Stimulated activated CD4-positive, alpha-beta T cell treated with anti-CD3 and anti-CD28 coated beads, Interleukin-4, amount 100 ng/mL, for 24 hours (primary cell): ENCODE measurements at regions not wholly inside any gene's neighbourhood (a gene's known extent, or its start where the extent isn't known, plus 50 kb on each side); places are given as distances from the start of the nearest gene placed in this dataset.
A peak's percentile ranks its signal among the peaks of the same experiment; 100 is the strongest.

Experiments used
- DNase-seq: peaks from one replicate; pipeline ENCODE4 v3.0.0-alpha.2; 2020

GRCh38 chr12:89895101-89895500, 186.5 kb upstream of the ATP2B1 start:
- DNase-seq: no peak

GRCh38 chr12:89893972-89894706, 185.5 kb upstream of the ATP2B1 start:
- DNase-seq: no peak

DNA sequence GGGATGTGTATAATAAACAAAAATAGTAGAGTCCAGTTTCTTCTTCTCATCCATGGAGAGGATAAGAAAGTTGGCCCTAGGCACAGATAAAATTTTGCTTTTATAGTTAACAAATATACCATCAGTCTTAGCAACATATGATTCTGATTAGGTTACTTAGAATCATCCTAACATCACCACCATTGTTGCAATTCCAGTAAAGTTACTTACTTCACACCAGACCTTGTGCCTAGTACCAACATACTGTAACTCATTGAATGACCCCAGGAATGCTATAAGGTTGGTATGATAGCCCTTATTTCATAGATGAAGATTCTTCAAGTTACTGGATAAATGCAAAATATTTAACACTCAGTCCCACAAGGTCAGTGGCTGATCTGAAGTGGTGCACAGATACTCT, 183.8 kb upstream of the ATP2B1 start:
- DNase-seq: no peak

- no peak for DNase-seq
These were observed 183.3 kb upstream of the ATP2B1 start for GRCh38 chr12:89891933-89892332.

DNA sequence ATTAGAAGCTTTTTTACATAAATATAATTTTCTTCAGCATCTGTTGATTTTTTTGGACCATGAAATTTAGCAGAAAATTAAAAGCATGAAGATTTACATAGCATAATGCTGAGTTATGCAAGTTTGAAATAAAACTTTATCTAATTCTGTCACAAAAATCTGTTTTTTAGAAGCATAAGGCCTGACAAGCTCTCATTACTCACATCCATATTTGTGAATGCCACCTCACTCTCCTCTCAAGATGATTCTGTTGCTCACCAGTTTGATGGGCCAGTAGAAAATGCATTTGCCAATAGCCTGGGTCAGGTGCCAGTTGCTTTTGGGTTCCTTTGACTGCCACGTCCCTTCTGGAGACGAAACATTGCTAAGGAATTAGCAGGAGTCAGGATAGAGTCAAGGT, 181.5 kb upstream of the ATP2B1 start:
- DNase-seq: no peak

DNA sequence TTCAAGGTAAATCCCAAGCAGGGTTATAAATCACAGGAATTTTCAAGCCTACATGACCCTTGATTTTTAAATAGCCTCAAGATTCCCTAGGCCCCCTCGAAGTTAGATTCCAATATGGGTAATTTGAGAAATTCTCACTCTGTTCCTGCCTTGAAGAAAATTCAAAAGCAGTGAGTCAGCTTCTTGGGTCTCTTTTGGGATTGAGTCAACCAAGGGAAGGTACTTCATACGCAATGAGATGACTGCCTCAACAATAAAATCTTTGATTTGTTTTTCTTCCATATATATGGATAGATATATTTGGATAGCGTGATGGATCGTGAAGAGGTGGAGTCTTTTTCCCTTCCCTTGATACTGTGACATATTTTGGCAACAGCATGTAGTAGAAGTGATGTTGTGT, 180.4 kb upstream of the ATP2B1 start:
- DNase-seq: no peak

DNA sequence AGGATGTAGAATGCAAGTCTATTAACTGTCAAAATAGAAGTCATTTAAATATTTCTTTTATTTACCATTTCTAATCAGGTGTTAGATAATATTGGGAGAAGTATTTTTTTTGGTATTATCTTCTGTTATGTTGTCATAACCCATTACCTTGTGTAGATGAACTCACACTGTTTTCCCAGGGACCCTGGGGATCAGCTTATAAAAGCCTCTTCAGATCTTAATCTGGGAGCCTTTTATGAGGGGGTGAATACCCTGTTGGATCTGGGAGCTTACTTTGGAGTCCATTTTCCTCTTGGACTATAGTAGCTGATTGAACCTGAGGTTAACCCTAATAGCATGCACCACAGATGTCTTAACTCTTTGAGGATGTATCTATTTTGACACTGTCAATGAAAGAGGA, 176.3 kb upstream of the ATP2B1 start:
- DNase-seq: no peak

DNA sequence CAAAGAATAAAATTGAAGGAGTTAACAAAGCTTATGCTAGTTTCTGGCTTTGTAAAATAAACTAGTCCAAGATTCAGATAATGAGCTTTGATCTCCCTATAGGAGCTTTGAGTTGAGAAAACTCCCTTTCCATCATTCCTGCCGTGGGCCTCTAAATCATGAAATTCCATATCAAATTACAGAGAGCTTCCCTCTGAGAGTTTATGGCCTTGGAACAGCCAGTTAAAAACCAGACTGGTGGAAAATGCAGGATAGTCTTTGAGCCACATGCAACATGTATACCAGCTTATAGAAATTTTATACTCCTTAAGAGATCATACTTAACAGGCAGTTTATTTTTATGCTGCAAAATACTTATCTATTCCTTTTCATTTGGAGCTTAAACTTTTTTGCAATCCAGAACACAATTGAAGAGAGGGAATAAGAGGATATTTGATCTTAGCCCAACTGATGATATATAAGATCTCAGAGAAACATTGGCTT, 175.8 kb upstream of the ATP2B1 start:
- DNase-seq: no peak

DNA sequence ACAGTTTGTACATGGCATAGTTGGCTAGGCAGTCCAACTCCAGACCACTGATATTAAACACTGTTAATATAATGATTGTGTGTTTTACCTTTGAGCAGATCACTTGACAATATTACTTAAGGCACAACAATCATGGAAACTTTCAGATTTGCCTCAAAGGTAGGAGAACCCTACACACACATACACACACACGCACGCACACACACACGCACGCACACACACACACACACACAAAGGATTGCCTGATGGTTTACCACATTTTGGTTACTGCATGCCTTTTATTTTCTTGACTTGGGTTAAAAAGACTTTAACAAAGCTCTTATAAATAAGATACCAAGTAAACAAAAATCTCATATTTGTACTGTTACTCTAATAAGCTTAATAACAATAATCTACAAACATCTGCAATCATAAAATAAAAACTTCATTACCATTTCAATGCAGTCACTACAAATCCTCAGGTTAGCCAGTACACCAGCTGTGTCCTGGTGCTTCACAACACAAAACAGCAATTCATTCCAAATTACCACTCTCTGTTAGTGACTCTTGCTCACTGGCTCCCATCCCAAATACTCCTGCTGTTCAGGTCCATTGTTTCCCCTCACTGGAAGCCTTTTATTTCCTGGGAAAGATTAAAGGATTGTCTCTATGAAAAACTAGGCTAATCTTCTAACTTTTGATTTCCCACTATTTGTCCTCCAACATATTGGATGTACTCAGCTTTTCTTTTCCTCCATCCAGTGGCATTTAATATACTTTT, 175.2 kb upstream of the ATP2B1 start:
- DNase-seq: no peak

GRCh38 chr12:89882792-89883191, 174.2 kb upstream of the ATP2B1 start:
- no peak for DNase-seq

DNA sequence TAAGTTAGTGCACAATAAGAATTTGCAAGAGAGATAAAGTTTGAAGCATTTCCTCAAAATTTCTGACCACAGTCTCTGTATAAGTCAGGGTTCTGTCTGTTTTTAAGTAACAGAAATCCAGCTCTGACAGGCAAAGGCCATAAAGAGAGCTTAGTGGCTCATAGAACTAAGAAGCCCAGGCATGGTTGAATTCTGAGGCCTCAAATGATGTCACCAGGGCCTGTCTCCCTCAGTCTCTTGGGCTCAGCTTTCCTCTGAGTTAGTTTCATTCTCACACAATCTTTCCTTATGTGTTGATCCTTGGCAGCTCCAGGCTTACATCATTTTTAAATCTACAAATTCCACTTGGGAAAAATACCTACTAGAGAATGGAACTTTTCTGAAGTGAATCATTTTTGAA, 173.4 kb upstream of the ATP2B1 start:
- peak; percentile 17 for DNase-seq

DNA sequence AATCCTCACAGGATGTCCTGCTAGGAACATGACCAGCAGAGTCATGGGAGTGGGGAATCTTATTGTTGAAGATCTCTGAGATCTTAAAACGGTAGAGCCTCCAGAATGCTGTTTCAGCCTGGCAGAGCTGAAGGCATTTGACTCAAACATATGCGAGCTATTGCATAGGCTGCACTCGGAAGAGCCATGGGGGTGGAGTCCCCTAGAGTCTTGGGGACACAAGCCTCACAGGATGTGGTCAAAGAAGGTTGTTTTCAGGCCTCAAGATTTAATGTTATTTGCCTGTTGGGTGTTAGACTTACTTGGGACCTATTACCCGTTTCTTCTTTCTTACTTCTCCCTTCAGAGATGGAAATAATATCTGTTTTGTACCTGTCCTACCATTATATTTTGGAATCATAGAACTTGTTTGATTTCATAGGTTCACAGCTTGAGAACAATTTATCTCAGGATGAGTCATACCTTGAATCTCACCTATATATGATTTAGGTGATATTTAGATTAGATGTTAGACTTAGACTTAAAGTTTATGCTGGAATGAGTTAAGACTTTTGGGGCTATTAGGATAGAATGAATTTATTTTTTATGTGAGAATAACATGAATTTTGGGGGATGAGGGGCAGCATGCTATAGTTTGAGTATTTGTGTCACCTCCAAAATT, 172.2 kb upstream of the ATP2B1 start:
- DNase-seq: peak; percentile 29

GRCh38 chr12:89879766-89880165, 171.1 kb upstream of the ATP2B1 start:
- DNase-seq: no peak

- DNase-seq: no peak
These were observed 170.3 kb upstream of the ATP2B1 start for GRCh38 chr12:89878950-89879349.

- DNase-seq: no peak
These were observed 169.7 kb upstream of the ATP2B1 start for GRCh38 chr12:89878327-89878726.

DNA sequence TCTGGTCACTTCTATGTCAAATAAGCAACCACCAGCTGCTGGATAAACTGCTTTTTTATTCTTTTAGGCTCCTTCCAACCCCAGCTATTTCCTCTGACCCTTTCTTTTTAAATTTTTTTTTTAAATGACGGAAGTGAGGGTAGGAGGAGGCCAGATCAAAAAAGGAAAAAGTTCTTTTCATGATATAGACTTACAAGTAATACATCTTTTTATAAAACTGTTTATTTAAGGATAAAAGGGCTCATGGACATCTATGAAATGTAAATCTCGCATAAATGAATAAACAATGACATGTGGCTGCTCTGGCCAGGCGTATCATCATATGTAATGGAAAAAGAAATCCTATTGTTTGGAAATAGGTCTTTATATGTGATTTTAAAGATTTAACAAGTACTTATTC, 169.0 kb upstream of the ATP2B1 start:
- DNase-seq: no peak

GRCh38 chr12:89877136-89877535, 168.5 kb upstream of the ATP2B1 start:
- DNase-seq: no peak

- no peak for DNase-seq
These were observed 167.2 kb upstream of the ATP2B1 start for GRCh38 chr12:89875809-89876208.

- no peak for DNase-seq
These were observed 166.6 kb upstream of the ATP2B1 start for GRCh38 chr12:89875225-89875624.

GRCh38 chr12:89874146-89874545, 165.5 kb upstream of the ATP2B1 start:
- DNase-seq: no peak

GRCh38 chr12:89873745-89874144, 165.1 kb upstream of the ATP2B1 start:
- no peak for DNase-seq

- DNase-seq: no peak
These were observed 164.4 kb upstream of the ATP2B1 start for GRCh38 chr12:89872922-89873630.
